Right atrium auricular region (tissue), 2 donors: ENCODE measurements at regions not wholly inside any gene's neighbourhood (a gene's known extent, or its start where the extent isn't known, plus 50 kb on each side); places are given as distances from the start of the nearest gene placed in this dataset.

Source experiments
- DNase-seq: peaks from one replicate; pipeline ENCODE4 v3.0.0-alpha.2; 2019; ENCODE audit warnings: low spot score
- H3K27ac ChIP-seq, 2 donors: fragments of 200-600 bp; sonication (generic); 1 replicate in 1 of 2; 2 replicates in 1 of 2; pipeline ENCODE4 v1.5.1; 2016 to 2019
- H3K27me3 ChIP-seq, 2 donors: fragments of 200-600 bp; sonication (generic); one replicate each; pipeline versions ENCODE4 v1.5.1 to v1.6.0; 2017 to 2019
- H3K36me3 ChIP-seq: fragments of 200-600 bp; sonication (generic); one replicate; pipeline ENCODE4 v1.5.1; 2016
- H3K4me1 ChIP-seq, 2 donors: fragments of 200-600 bp; sonication (generic); one replicate each; pipeline versions ENCODE4 v1.5.1 to v1.6.0; 2017 to 2019
- H3K4me3 ChIP-seq, 2 donors: fragments of 200-600 bp; sonication (generic); 1 replicate in 1 of 2; 2 replicates in 1 of 2; pipeline ENCODE4 v1.5.1; 2017 to 2019; ENCODE audit warnings: mild to moderate bottlenecking in 1 of 2, moderate library complexity in 1 of 2
- H3K9me3 ChIP-seq, 2 donors: fragments of 200-600 bp; sonication (generic); one replicate each; pipeline ENCODE4 v1.5.1; 2019
- TF ChIP-seq, protein P1 (sequence below), 2 donors: fragments of 200-600 bp; sonication (generic); IDR thresholded peaks; one replicate each; pipeline ENCODE4 v1.5.1; 2019; ENCODE audit warnings: antibody characterized with exemption in 2 of 2

DNA sequence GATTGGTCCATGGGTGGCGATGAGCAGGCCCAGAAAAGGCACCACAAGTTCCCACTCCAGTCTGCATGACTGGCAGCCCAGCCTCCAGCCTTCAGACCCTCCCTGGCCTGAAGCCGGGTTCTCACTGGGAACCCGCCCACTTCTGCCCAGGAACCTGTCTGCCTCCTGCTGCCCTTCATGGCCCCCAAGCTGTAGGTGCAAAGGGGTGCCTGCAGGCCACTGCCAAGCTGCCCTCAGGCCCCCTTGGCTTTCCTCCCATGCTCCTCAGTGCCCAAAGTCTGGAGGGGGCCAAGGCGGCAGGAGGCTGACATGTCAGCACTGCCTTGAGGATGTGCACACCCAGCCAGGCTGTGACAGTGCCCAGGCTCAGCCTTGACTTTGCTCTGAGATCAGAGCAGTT is 488.5 kb upstream of the THBS1 start:
- H3K27me3 ChIP-seq: no peaks in the 10 kb centered on the region
- no peaks in the 10 kb centered on the region for H3K9me3 ChIP-seq
- TF ChIP-seq, protein P1, sequence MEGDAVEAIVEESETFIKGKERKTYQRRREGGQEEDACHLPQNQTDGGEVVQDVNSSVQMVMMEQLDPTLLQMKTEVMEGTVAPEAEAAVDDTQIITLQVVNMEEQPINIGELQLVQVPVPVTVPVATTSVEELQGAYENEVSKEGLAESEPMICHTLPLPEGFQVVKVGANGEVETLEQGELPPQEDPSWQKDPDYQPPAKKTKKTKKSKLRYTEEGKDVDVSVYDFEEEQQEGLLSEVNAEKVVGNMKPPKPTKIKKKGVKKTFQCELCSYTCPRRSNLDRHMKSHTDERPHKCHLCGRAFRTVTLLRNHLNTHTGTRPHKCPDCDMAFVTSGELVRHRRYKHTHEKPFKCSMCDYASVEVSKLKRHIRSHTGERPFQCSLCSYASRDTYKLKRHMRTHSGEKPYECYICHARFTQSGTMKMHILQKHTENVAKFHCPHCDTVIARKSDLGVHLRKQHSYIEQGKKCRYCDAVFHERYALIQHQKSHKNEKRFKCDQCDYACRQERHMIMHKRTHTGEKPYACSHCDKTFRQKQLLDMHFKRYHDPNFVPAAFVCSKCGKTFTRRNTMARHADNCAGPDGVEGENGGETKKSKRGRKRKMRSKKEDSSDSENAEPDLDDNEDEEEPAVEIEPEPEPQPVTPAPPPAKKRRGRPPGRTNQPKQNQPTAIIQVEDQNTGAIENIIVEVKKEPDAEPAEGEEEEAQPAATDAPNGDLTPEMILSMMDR (IDR thresholded peaks at IDR 0.05): no peak
- no peaks in the 10 kb centered on the region for H3K36me3 ChIP-seq
- H3K4me1 ChIP-seq: no peaks in the 10 kb centered on the region
- no peak overlapping the region for H3K27ac ChIP-seq
- no peak overlapping the region for H3K4me3 ChIP-seq
- no peak for DNase-seq

DNA sequence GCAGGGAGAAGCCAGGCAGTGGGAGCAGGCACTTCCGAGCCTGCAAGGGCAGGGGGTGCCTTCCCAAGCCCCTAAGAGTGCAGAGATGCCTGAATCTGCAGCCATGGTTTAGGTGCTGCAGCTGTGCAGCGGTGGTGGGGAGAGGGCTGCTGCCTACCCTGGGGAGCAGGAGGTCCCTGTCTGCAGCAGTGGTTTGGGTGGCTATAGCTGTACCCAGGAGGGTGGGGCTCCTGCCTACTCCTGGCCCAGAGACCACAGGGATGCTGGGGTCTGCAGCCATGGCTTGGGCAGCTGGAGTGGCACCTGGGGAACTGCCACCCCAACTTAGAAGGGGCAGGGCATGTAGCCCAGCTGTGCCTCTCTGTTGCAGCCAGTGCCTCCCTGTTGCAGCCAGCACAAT is 488.1 kb upstream of the THBS1 start:
- H3K27ac ChIP-seq: no peak overlapping the region
- H3K4me3 ChIP-seq: no peak overlapping the region
- TF ChIP-seq, protein P1 (IDR thresholded peaks at IDR 0.05): no peak
- no peaks in the 10 kb centered on the region for H3K36me3 ChIP-seq
- DNase-seq: no peak
- H3K27me3 ChIP-seq: no peaks in the 10 kb centered on the region
- no peaks in the 10 kb centered on the region for H3K4me1 ChIP-seq
- no peaks in the 10 kb centered on the region for H3K9me3 ChIP-seq

DNA sequence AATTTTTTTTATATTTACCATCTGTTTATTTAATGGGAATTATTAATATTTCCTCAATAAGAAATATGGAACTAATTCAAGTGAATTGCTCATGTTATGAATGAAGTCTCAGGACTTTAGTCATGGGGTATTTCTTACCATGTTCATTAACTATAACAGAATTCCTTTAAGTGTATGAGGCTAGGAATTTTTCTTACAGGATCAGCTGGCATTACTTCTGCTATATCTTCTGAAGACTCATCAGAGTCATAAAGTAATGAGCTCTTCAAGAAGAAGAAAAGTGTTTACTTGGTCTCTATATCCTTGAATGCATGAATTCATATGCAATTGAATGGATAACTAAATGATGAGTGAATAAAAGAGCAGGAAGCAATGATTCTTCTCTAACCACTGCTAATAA is 486.8 kb upstream of the THBS1 start:
- no peak for DNase-seq
- H3K27me3 ChIP-seq: no peaks in the 10 kb centered on the region
- H3K36me3 ChIP-seq: no peaks in the 10 kb centered on the region
- H3K27ac ChIP-seq: no peak overlapping the region
- no peaks in the 10 kb centered on the region for H3K4me1 ChIP-seq
- H3K9me3 ChIP-seq: no peaks in the 10 kb centered on the region
- H3K4me3 ChIP-seq: no peak overlapping the region
- TF ChIP-seq, protein P1 (IDR thresholded peaks at IDR 0.05): no peak

DNA sequence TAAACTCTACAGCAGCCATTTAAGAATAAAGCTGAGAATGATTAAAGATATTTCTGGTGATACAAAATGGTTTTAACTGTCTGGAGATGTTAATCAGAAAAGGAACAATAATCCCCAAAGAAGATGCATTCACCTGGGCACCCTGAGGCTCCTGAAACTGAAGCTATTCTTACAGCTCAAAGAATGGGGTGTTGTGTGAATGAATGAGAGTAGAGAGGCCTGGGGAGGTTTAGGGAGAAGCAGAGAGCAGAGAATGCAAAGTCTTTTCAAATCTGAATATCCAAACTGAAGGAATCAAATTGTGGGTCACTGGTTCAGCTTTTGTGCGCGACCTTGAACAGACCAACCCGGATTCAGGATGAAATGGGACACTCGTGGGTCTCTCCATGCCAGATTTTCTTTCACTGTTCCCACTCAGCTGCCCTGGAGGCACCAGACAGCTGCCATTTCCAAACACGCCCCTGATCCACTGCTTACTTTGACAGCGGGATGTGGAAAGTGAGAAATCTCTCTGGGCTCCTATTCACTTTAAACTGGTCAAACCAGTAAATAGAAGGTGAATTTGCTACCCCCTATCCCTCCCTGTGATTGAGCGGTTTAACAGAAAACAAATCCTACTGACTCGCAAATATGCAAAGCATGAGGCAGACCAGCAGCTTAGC is 485.5 kb upstream of the THBS1 start:
- H3K27ac ChIP-seq: no peak overlapping the region
- TF ChIP-seq, protein P1 (IDR thresholded peaks at IDR 0.05): no peak
- DNase-seq: no peak

DNA sequence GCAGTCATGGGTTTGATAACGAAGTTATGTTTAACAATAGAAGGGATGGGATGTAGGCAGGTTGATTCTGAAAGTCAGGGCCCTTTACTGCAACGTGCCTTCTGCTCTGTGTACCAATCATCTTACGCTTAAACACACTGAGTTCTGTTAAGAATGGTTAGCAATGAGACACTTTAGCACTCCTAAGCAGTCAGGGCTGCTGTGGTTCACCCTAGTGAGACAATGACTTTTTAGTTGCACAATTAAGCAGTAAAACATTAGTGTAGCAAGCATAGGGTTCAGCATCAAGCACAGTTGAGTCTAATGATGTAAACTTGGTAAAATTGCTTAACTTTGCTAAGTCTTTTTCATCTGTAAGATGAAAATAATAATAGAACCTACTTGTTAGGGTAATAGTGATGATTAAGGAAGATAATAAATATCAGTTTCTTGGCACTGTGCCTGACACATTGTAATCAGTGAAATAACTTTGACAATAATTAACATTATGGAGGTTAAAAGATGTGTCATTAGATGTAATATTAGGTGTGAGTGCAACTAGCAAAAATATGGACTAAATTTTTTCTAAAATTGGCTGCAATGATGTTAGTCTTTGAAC is 484.2 kb upstream of the THBS1 start:
- TF ChIP-seq, protein P1 (IDR thresholded peaks at IDR 0.05): no peak
- Histone ChIP-seq H3K27me3 (no peaks in the 10 kb centered on the region), H3K9me3 (no peaks in the 10 kb centered on the region), H3K27ac (no peak overlapping the region), H3K36me3 (no peaks in the 10 kb centered on the region), H3K4me3 (no peak overlapping the region), H3K4me1 (peaks cover 0 to 6% of the 10 kb centered on the region in 2 donors)
- no peak for DNase-seq

More for the DNA sequence above, 485.5 kb upstream of the THBS1 start:
- Histone ChIP-seq H3K4me3 (no peak overlapping the region), H3K4me1 (peaks cover 0 to 6% of the 10 kb centered on the region in 2 donors), H3K9me3 (no peaks in the 10 kb centered on the region), H3K36me3 (no peaks in the 10 kb centered on the region), H3K27me3 (no peaks in the 10 kb centered on the region)

DNA sequence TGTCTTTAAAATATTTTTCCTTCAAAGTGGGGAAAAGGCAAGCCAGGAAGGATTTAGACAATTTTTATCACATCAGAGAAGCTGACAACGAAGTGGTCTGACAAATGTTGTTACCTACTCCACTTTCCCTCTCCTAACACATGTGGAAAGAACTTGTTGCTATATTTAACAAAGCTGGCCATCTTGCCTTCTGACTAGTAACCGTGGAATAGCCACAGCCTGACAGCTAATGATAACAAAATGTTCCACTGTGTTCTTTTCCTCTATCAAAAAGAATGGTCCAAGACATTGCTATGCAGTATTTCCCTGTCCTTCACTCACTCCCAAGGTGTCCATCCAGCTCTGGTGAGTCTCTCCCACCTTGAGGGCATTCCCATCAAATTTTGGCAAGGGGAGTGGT is 481.4 kb upstream of the THBS1 start:
- H3K4me3 ChIP-seq: no peak overlapping the region

More for the DNA sequence above, 481.4 kb upstream of the THBS1 start:
- no peaks in the 10 kb centered on the region for H3K36me3 ChIP-seq
- H3K9me3 ChIP-seq: no peaks in the 10 kb centered on the region
- no peak for DNase-seq
- TF ChIP-seq, protein P1 (IDR thresholded peaks at IDR 0.05): no peak
- H3K4me1 ChIP-seq: peaks cover 0 to 6% of the 10 kb centered on the region in 2 donors
- H3K27ac ChIP-seq: no peak overlapping the region
- H3K27me3 ChIP-seq: no peaks in the 10 kb centered on the region
